ENCODE measurements at regions not wholly inside any gene's neighbourhood (a gene's known extent, or its start where the extent isn't known, plus 50 kb on each side); places are given as distances from the start of the nearest gene placed in this dataset.

GRCh38 chr10:53749439-53749838, 976.9 kb upstream of the MBL2 start:
- Histone ChIP-seq H2BK120ac (ENCODE audit: low read depth, low read length) (no peak overlapping the region), H3K4me2 (ENCODE audit: insufficient read depth, low read length, poor library complexity, severe bottlenecking) (no peak overlapping the region), H3K14ac (ENCODE audit: low read length) (no peak overlapping the region), H3K4me1 (ENCODE audit: control insufficient read depth in 2 of 2, insufficient read depth in 1 of 2, low read depth in 1 of 2, low read length in 2 of 2) (no peaks in the 10 kb centered on the region), H3K23ac (ENCODE audit: low read depth, low read length, poor library complexity) (no peak overlapping the region), H3K18ac (ENCODE audit: low read length) (no peak overlapping the region), H2BK15ac (ENCODE audit: low read length) (no peak overlapping the region), H3K4ac (ENCODE audit: low read length) (no peak overlapping the region), H3K9ac (ENCODE audit: low read depth, low read length, poor library complexity) (no peak overlapping the region), H3K79me1 (ENCODE audit: low read depth, low read length) (no peaks in the 10 kb centered on the region), H4K91ac (ENCODE audit: low read depth, low read length, poor library complexity) (no peak overlapping the region), H3K9me3 (replicated peaks in 1 of 2; ENCODE audit: control insufficient read depth in 2 of 2, insufficient read depth in 1 of 2, low read depth in 1 of 2, low read length in 2 of 2) (peaks cover 2 to 5% of the 10 kb centered on the region in 2 donors), H3K36me3 (replicated peaks in 1 of 2; ENCODE audit: control insufficient read depth in 2 of 2, insufficient read depth in 2 of 2, low read length in 2 of 2) (no peaks in the 10 kb centered on the region), H3K27ac (replicated peaks; ENCODE audit: low read length) (no peak overlapping the region), H2AFZ (ENCODE audit: low read length) (no peak overlapping the region), H3K4me3 (ENCODE audit: low read length in 2 of 2) (no peak overlapping the region), H4K8ac (ENCODE audit: low read depth, low read length) (no peak overlapping the region), H2AK5ac (ENCODE audit: low read depth, low read length) (no peak overlapping the region), H3K27me3 (ENCODE audit: control insufficient read depth in 3 of 3, insufficient read depth in 3 of 3, low read depth in 1 of 3, low read length in 3 of 3) (no peaks in the 10 kb centered on the region), H2BK12ac (ENCODE audit: low read length) (no peak overlapping the region), H2BK5ac (ENCODE audit: low read length) (no peak overlapping the region)
- WGBS, 2 donors (ENCODE audit: extremely low coverage in 2 of 2, insufficient read length in 2 of 2, insufficient replicate concordance in 1 of 2), result no CpG with 5 or more reads among the region's 2 CpGs
- no peak for DNase-seq (ENCODE audit: low spot score)

- no peak overlapping the region for H2BK15ac ChIP-seq (ENCODE audit: low read length)
- no peak for DNase-seq (ENCODE audit: low spot score)
Observed at GRCh38 chr10:53748319-53748718, 975.7 kb upstream of the MBL2 start.

GRCh38 chr10:53744746-53745145, 972.2 kb upstream of the MBL2 start:
- Histone ChIP-seq H3K9ac (ENCODE audit: low read depth, low read length, poor library complexity) (no peak overlapping the region), H3K14ac (ENCODE audit: low read length) (no peak overlapping the region)

More at GRCh38 chr10:53748319-53748718, 975.7 kb upstream of the MBL2 start:
- no peak overlapping the region for H2AFZ ChIP-seq (ENCODE audit: low read length)
- H3K79me1 ChIP-seq (ENCODE audit: low read depth, low read length), result no peaks in the 10 kb centered on the region
- no peaks in the 10 kb centered on the region for H3K36me3 ChIP-seq (replicated peaks in 1 of 2; ENCODE audit: control insufficient read depth in 2 of 2, insufficient read depth in 2 of 2, low read length in 2 of 2)
- H3K9ac ChIP-seq (ENCODE audit: low read depth, low read length, poor library complexity), result no peak overlapping the region
- no peak overlapping the region for H3K27ac ChIP-seq (replicated peaks; ENCODE audit: low read length)
- no peak overlapping the region for H2BK5ac ChIP-seq (ENCODE audit: low read length)
- H3K4me3 ChIP-seq (ENCODE audit: low read length in 2 of 2), result no peak overlapping the region
- H3K9me3 ChIP-seq (replicated peaks in 1 of 2; ENCODE audit: control insufficient read depth in 2 of 2, insufficient read depth in 1 of 2, low read depth in 1 of 2, low read length in 2 of 2), result peaks cover 2 to 5% of the 10 kb centered on the region in 2 donors
- H3K14ac ChIP-seq (ENCODE audit: low read length), result no peak overlapping the region
- H3K4ac ChIP-seq (ENCODE audit: low read length), result no peak overlapping the region
- H4K8ac ChIP-seq (ENCODE audit: low read depth, low read length), result no peak overlapping the region
- H3K27me3 ChIP-seq (ENCODE audit: control insufficient read depth in 3 of 3, insufficient read depth in 3 of 3, low read depth in 1 of 3, low read length in 3 of 3), result no peaks in the 10 kb centered on the region
- H2BK120ac ChIP-seq (ENCODE audit: low read depth, low read length), result no peak overlapping the region
- H3K23ac ChIP-seq (ENCODE audit: low read depth, low read length, poor library complexity), result no peak overlapping the region
- H3K4me2 ChIP-seq (ENCODE audit: insufficient read depth, low read length, poor library complexity, severe bottlenecking), result peak overlapping the region; percentile 11
- H2BK12ac ChIP-seq (ENCODE audit: low read length), result no peak overlapping the region
- H3K4me1 ChIP-seq (ENCODE audit: control insufficient read depth in 2 of 2, insufficient read depth in 1 of 2, low read depth in 1 of 2, low read length in 2 of 2), result no peaks in the 10 kb centered on the region
- H2AK5ac ChIP-seq (ENCODE audit: low read depth, low read length), result no peak overlapping the region
- WGBS, 2 donors (ENCODE audit: extremely low coverage in 2 of 2, insufficient read length in 2 of 2, insufficient replicate concordance in 1 of 2), result no CpG with 5 or more reads among the region's 1 CpG
- H3K18ac ChIP-seq (ENCODE audit: low read length), result no peak overlapping the region
- no peak overlapping the region for H4K91ac ChIP-seq (ENCODE audit: low read depth, low read length, poor library complexity)

GRCh38 chr10:53744176-53744575, 971.6 kb upstream of the MBL2 start:
- no peak overlapping the region for H4K8ac ChIP-seq (ENCODE audit: low read depth, low read length)
- WGBS, 2 donors (ENCODE audit: extremely low coverage in 2 of 2, insufficient read length in 2 of 2, insufficient replicate concordance in 1 of 2), result no CpG with 5 or more reads among the region's 2 CpGs
- H3K27ac ChIP-seq (replicated peaks; ENCODE audit: low read length), result no peak overlapping the region

More at GRCh38 chr10:53744746-53745145, 972.2 kb upstream of the MBL2 start:
- no peak overlapping the region for H3K27ac ChIP-seq (replicated peaks; ENCODE audit: low read length)
- H2BK12ac ChIP-seq (ENCODE audit: low read length), result no peak overlapping the region
- peak overlapping the region; percentile 77 for H2AFZ ChIP-seq (ENCODE audit: low read length)
- H3K79me1 ChIP-seq (ENCODE audit: low read depth, low read length), result no peaks in the 10 kb centered on the region
- no peak overlapping the region for H3K4ac ChIP-seq (ENCODE audit: low read length)
- no peaks in the 10 kb centered on the region for H3K36me3 ChIP-seq (replicated peaks in 1 of 2; ENCODE audit: control insufficient read depth in 2 of 2, insufficient read depth in 2 of 2, low read length in 2 of 2)
- H3K23ac ChIP-seq (ENCODE audit: low read depth, low read length, poor library complexity), result no peak overlapping the region
- H2BK120ac ChIP-seq (ENCODE audit: low read depth, low read length), result no peak overlapping the region
- no peak overlapping the region for H3K4me3 ChIP-seq (ENCODE audit: low read length in 2 of 2)
- H2BK15ac ChIP-seq (ENCODE audit: low read length), result no peak overlapping the region
- no peak overlapping the region for H2AK5ac ChIP-seq (ENCODE audit: low read depth, low read length)
- H3K4me2 ChIP-seq (ENCODE audit: insufficient read depth, low read length, poor library complexity, severe bottlenecking), result no peak overlapping the region
- DNase-seq (ENCODE audit: low spot score), result no peak
- no peak overlapping the region for H2BK5ac ChIP-seq (ENCODE audit: low read length)
- no peak overlapping the region for H4K91ac ChIP-seq (ENCODE audit: low read depth, low read length, poor library complexity)
- no peak overlapping the region for H4K8ac ChIP-seq (ENCODE audit: low read depth, low read length)
- H3K18ac ChIP-seq (ENCODE audit: low read length), result no peak overlapping the region
- no peaks in the 10 kb centered on the region for H3K27me3 ChIP-seq (ENCODE audit: control insufficient read depth in 3 of 3, insufficient read depth in 3 of 3, low read depth in 1 of 3, low read length in 3 of 3)
- H3K9me3 ChIP-seq (replicated peaks in 1 of 2; ENCODE audit: control insufficient read depth in 2 of 2, insufficient read depth in 1 of 2, low read depth in 1 of 2, low read length in 2 of 2), result peaks cover 2 to 5% of the 10 kb centered on the region in 2 donors
- H3K4me1 ChIP-seq (ENCODE audit: control insufficient read depth in 2 of 2, insufficient read depth in 1 of 2, low read depth in 1 of 2, low read length in 2 of 2), result no peaks in the 10 kb centered on the region

More at GRCh38 chr10:53744176-53744575, 971.6 kb upstream of the MBL2 start:
- no peak overlapping the region for H3K4ac ChIP-seq (ENCODE audit: low read length)
- H3K4me1 ChIP-seq (ENCODE audit: control insufficient read depth in 2 of 2, insufficient read depth in 1 of 2, low read depth in 1 of 2, low read length in 2 of 2), result no peaks in the 10 kb centered on the region
- no peak overlapping the region for H3K23ac ChIP-seq (ENCODE audit: low read depth, low read length, poor library complexity)
- DNase-seq (ENCODE audit: low spot score), result no peak
- no peak overlapping the region for H3K14ac ChIP-seq (ENCODE audit: low read length)
- no peak overlapping the region for H2BK12ac ChIP-seq (ENCODE audit: low read length)
- H3K9me3 ChIP-seq (replicated peaks in 1 of 2; ENCODE audit: control insufficient read depth in 2 of 2, insufficient read depth in 1 of 2, low read depth in 1 of 2, low read length in 2 of 2), result peaks cover 1 to 2% of the 10 kb centered on the region in 2 donors
- H3K4me3 ChIP-seq (ENCODE audit: low read length in 2 of 2), result no peak overlapping the region
- H3K27me3 ChIP-seq (ENCODE audit: control insufficient read depth in 3 of 3, insufficient read depth in 3 of 3, low read depth in 1 of 3, low read length in 3 of 3), result no peaks in the 10 kb centered on the region
- no peak overlapping the region for H2AFZ ChIP-seq (ENCODE audit: low read length)
- H3K4me2 ChIP-seq (ENCODE audit: insufficient read depth, low read length, poor library complexity, severe bottlenecking), result no peak overlapping the region
- H2AK5ac ChIP-seq (ENCODE audit: low read depth, low read length), result no peak overlapping the region
- H2BK5ac ChIP-seq (ENCODE audit: low read length), result no peak overlapping the region
- no peaks in the 10 kb centered on the region for H3K79me1 ChIP-seq (ENCODE audit: low read depth, low read length)
- no peak overlapping the region for H4K91ac ChIP-seq (ENCODE audit: low read depth, low read length, poor library complexity)
- no peak overlapping the region for H3K18ac ChIP-seq (ENCODE audit: low read length)
- no peak overlapping the region for H2BK120ac ChIP-seq (ENCODE audit: low read depth, low read length)
- H3K36me3 ChIP-seq (replicated peaks in 1 of 2; ENCODE audit: control insufficient read depth in 2 of 2, insufficient read depth in 2 of 2, low read length in 2 of 2), result no peaks in the 10 kb centered on the region
- H2BK15ac ChIP-seq (ENCODE audit: low read length), result no peak overlapping the region
- no peak overlapping the region for H3K9ac ChIP-seq (ENCODE audit: low read depth, low read length, poor library complexity)
